ENCODE measurements at regions not wholly inside any gene's neighbourhood (a gene's known extent, or its start where the extent isn't known, plus 50 kb on each side); places are given as distances from the start of the nearest gene placed in this dataset.

DNA sequence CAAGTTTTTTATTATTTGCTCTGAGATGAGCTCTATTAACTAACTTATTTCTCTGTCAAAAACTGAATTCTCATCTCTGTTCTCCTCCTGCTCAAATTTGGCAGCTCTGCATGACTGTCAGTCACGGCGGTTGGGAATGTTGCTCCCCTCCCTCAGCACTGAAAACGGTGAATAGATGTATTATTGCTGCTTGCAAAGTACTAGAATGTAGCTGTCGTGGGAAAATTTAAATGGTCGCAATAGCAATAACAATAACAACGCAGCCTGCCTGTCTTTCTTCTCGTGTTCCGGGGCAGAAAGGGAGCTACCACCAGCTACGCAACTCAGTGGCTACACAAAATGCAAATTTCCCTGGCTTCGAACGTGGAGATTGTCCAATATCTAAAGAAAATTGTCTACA is 125.6 kb upstream of the FRY start:
- ChIA-PET CTCF (interaction anchor here (1.2 kb wide), 1 partner anchor 82 kb away, joined by 4 read pairs; no protein-coding TSS in a partner anchor), POLR2A (no interaction called here)
- H3K4me3 Mint-ChIP-seq, result no peak overlapping the region
- H3K9me3 Mint-ChIP-seq, result no peaks in the 10 kb centered on the region
- H3K4me1 Mint-ChIP-seq, result peaks cover 10% of the 10 kb centered on the region
- H3K27me3 Mint-ChIP-seq, result peaks cover 4% of the 10 kb centered on the region
- TF ChIP-seq, protein P1, sequence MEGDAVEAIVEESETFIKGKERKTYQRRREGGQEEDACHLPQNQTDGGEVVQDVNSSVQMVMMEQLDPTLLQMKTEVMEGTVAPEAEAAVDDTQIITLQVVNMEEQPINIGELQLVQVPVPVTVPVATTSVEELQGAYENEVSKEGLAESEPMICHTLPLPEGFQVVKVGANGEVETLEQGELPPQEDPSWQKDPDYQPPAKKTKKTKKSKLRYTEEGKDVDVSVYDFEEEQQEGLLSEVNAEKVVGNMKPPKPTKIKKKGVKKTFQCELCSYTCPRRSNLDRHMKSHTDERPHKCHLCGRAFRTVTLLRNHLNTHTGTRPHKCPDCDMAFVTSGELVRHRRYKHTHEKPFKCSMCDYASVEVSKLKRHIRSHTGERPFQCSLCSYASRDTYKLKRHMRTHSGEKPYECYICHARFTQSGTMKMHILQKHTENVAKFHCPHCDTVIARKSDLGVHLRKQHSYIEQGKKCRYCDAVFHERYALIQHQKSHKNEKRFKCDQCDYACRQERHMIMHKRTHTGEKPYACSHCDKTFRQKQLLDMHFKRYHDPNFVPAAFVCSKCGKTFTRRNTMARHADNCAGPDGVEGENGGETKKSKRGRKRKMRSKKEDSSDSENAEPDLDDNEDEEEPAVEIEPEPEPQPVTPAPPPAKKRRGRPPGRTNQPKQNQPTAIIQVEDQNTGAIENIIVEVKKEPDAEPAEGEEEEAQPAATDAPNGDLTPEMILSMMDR (IDR thresholded peaks at IDR 0.05), result no peak
- DNase-seq (no peak), ATAC-seq (ENCODE audit: low read depth) (no peak)
- intact Hi-C loops (cut with micrococcal nuclease), result loop anchor here (1.0 kb wide), 1 partner anchor 404 kb away; no protein-coding TSS in a partner anchor
- no peak overlapping the region for H3K27ac Mint-ChIP-seq
- H3K36me3 Mint-ChIP-seq (ENCODE audit: low read depth), result no peaks in the 10 kb centered on the region

DNA sequence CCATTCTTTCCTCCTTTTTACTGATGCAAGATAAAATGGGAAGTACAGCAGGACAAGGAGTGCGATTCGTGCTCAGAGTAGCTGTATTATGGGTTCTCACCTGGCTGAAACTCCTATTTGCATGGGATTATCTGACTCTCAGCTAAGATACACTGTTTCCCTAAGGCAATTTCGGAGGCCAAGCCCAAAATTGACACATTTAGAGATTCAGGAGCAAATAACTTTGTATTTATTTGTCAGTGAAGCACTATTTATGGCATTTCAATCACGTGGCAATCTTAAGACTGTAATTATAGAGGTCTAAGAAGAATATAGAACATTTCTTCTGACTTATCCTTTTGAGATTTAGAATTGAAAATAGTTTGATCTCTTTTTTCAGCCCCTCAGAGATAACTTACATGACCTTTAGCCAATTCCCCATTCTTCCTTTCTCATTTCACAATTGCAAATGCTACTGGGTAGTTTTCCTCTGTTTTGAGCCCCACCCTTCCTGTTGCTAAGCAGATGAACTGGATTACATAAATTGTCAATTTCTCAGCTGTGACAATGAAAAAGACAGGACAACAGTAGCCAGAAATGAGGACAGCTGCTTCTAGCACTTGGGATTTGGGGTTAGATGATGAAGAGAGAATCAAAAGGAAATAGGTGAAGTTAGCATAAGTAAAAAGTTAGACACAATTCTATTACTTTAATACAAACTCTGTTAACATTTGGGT is 122.7 kb upstream of the FRY start:
- TF ChIP-seq, protein P1 (IDR thresholded peaks at IDR 0.05), result no peak
- H3K4me3 Mint-ChIP-seq, result no peak overlapping the region
- no peaks in the 10 kb centered on the region for H3K36me3 Mint-ChIP-seq (ENCODE audit: low read depth)
- H3K9me3 Mint-ChIP-seq, result no peaks in the 10 kb centered on the region
- POLR2A ChIA-PET, result no interaction called here
- CTCF ChIA-PET, result interaction anchor here (0.6 to 1.9 kb wide), 14 partner anchors 11 to 672 kb away, joined by 3 to 40 read pairs (median 6); no protein-coding TSS in a partner anchor
- H3K27ac Mint-ChIP-seq, result no peak overlapping the region
- peaks cover 4% of the 10 kb centered on the region for H3K27me3 Mint-ChIP-seq
- no peak for ATAC-seq (ENCODE audit: low read depth)
- DNase-seq, result no peak
- peaks cover 14% of the 10 kb centered on the region for H3K4me1 Mint-ChIP-seq
- intact Hi-C loops (cut with micrococcal nuclease), result no loop called here

DNA sequence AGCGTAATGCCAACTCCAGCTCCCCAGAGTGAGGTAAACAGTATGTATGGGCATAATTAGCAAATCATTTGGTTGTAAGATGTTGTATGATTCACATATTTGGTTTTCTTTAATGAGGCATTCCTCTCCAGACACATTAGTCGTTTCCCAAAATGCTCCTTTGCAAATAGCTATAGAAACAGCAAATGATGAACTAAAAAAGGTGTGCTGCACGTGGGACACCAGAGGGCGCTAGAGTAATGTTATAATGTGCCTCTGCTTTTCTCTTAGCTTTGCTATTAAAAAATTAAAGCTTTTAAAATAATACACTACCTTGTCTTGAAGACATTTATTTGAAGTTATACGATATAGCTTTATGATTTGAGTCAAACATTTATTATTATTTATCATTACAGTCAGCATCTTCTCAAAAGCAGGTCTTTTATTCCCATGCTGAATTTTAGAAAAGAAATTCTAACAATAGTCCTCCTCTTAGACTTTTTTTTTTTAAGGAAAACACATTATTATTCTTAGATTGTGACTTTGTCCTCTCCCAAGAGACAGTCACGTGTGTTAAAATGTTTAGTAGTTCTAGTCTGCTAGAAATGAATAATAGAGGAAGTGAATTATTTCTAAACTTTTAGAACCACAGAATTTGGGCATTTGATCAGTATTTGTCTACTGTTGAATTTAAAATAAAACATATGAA is 121.6 kb upstream of the FRY start:
- no peak overlapping the region for H3K27ac Mint-ChIP-seq
- no peaks in the 10 kb centered on the region for H3K9me3 Mint-ChIP-seq
- no peak for DNase-seq
- peaks cover 4% of the 10 kb centered on the region for H3K27me3 Mint-ChIP-seq
- H3K36me3 Mint-ChIP-seq (ENCODE audit: low read depth), result no peaks in the 10 kb centered on the region
- peaks cover 14% of the 10 kb centered on the region for H3K4me1 Mint-ChIP-seq
- ChIA-PET CTCF (interaction anchor here (0.6 to 1.9 kb wide), 41 partner anchors 9 to 762 kb away, joined by 3 to 40 read pairs (median 4); partner anchors contain the start of genes BRCA2 and ZAR1L), POLR2A (interaction anchor here (0.7 to 1.5 kb wide), 5 partner anchors 77 to 711 kb away, joined by 3 to 7 read pairs (median 3); partner anchors contain the start of genes B3GLCT, BRCA2 and ZAR1L)
- intact Hi-C loops (cut with micrococcal nuclease), result loop anchor here (1.0 to 5.0 kb wide), 10 partner anchors 41 to 742 kb away; partner anchors contain the start of gene N4BP2L1
- TF ChIP-seq, protein P1 (IDR thresholded peaks at IDR 0.05), result peak; percentile 96
- no peak overlapping the region for H3K4me3 Mint-ChIP-seq
- peak; percentile 45 for ATAC-seq (ENCODE audit: low read depth)

DNA sequence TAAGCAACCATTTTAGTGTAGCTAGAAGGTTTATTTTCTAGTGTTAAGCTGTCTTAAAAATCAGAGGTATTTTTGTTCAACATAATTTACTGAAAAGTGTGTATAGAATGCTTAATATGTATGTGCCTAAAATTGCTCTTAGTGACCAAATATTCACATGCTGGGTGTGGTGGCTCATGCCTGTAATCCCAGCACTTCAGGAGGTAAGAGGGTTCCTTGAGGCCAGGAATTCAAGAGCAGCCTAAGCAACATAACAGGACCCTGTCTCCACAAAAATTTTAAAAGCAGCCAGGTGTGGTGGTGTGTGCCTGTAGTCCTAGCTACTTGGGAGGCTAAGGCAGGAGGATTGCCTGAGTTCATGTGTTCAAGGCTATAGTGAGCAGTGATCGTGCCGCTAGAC is 120.9 kb upstream of the FRY start:
- no peak for ATAC-seq (ENCODE audit: low read depth)
- Mint-ChIP-seq H3K36me3 (ENCODE audit: low read depth) (no peaks in the 10 kb centered on the region), H3K27me3 (peaks cover 4% of the 10 kb centered on the region), H3K9me3 (no peaks in the 10 kb centered on the region), H3K4me1 (peaks cover 14% of the 10 kb centered on the region), H3K27ac (no peak overlapping the region), H3K4me3 (no peak overlapping the region)
- DNase-seq, result no peak
- POLR2A ChIA-PET, result interaction anchor here (1.1 to 1.5 kb wide), 3 partner anchors 76 to 711 kb away, joined by 3 to 7 read pairs (median 6); partner anchors contain the start of genes B3GLCT, BRCA2 and ZAR1L
- CTCF ChIA-PET, result interaction anchor here (0.6 to 1.9 kb wide), 26 partner anchors 9 to 674 kb away, joined by 3 to 40 read pairs (median 6); partner anchors contain the start of genes BRCA2 and ZAR1L
- TF ChIP-seq, protein P1 (IDR thresholded peaks at IDR 0.05), result no peak
- intact Hi-C loops (cut with micrococcal nuclease), result loop anchor here (1.0 to 5.0 kb wide), 10 partner anchors 41 to 742 kb away; partner anchors contain the start of gene N4BP2L1
